Activated CD4-positive, alpha-beta memory T cell treated with anti-CD3 and anti-CD28 coated beads for 36 hours (primary cell): ENCODE measurements at regions not wholly inside any gene's neighbourhood (a gene's known extent, or its start where the extent isn't known, plus 50 kb on each side); places are given as distances from the start of the nearest gene placed in this dataset.

Source experiments
- CTCF ChIA-PET: fragments of 350-600 bp; sonication (Branson Sonifier 250); formaldehyde crosslinking; loops from one replicate; lab custom pipeline; 2021; ENCODE audit warnings: antibody characterized with exemption, inconsistent platforms; lab: Charles Lee
- POLR2A ChIA-PET: fragments of 350-600 bp; sonication (Branson Sonifier 250); formaldehyde crosslinking; loops from one replicate; lab custom pipeline; 2021; ENCODE audit warnings: antibody characterized with exemption; lab: Charles Lee
- DNase-seq: peaks from one replicate; pipeline ENCODE4 v3.0.0-alpha.2; 2020
- H3K27ac Mint-ChIP-seq: one replicate; pipeline ENCODE4 v1.8.0; 2021; ENCODE audit warnings: mixed read lengths
- H3K27me3 Mint-ChIP-seq: one replicate; pipeline ENCODE4 v1.8.0; 2021; ENCODE audit warnings: mixed read lengths
- H3K36me3 Mint-ChIP-seq: one replicate; pipeline ENCODE4 v1.8.0; 2021; ENCODE audit warnings: mixed read lengths
- H3K4me1 Mint-ChIP-seq: one replicate; pipeline ENCODE4 v1.8.0; 2021; ENCODE audit warnings: low read depth, mixed read lengths
- H3K4me3 Mint-ChIP-seq: one replicate; pipeline ENCODE4 v1.8.0; 2021; ENCODE audit warnings: mild to moderate bottlenecking, mixed read lengths
- H3K9me3 Mint-ChIP-seq: one replicate; pipeline ENCODE4 v1.8.0; 2021; ENCODE audit warnings: mixed read lengths
- intact Hi-C: fragments of 100-400 bp; cut with micrococcal nuclease; formaldehyde crosslinking; loops from one replicate; pipeline ENCODE4 v1.15.1; 2023

- ChIA-PET CTCF (no interaction called here), POLR2A (no interaction called here)
- H3K9me3 Mint-ChIP-seq: no peaks in the 10 kb centered on the region
- no peak for DNase-seq
- H3K4me1 Mint-ChIP-seq: no peaks in the 10 kb centered on the region
- H3K36me3 Mint-ChIP-seq: no peaks in the 10 kb centered on the region
- no peak overlapping the region for H3K27ac Mint-ChIP-seq
- intact Hi-C loops: no loop called here
- H3K27me3 Mint-ChIP-seq: peaks cover 48% of the 10 kb centered on the region
- no peak overlapping the region for H3K4me3 Mint-ChIP-seq
These were observed 164.1 kb upstream of the DIO3 start for GRCh38 chr14:101397206-101397605.

- CTCF ChIA-PET: no interaction called here
- Mint-ChIP-seq H3K4me3 (no peak overlapping the region), H3K9me3 (no peaks in the 10 kb centered on the region), H3K27ac (no peak overlapping the region), H3K36me3 (no peaks in the 10 kb centered on the region), H3K27me3 (peaks cover 54% of the 10 kb centered on the region), H3K4me1 (no peaks in the 10 kb centered on the region)
- no peak for DNase-seq
- intact Hi-C loops: no loop called here
- POLR2A ChIA-PET: no interaction called here
These were observed 163.3 kb upstream of the DIO3 start for GRCh38 chr14:101398011-101398410.

GRCh38 chr14:101399737-101400517 lies 161.4 kb upstream of the DIO3 start:
- Mint-ChIP-seq H3K4me1 (no peaks in the 10 kb centered on the region), H3K4me3 (no peak overlapping the region), H3K27ac (no peak overlapping the region), H3K27me3 (peaks cover 50% of the 10 kb centered on the region), H3K9me3 (no peaks in the 10 kb centered on the region), H3K36me3 (no peaks in the 10 kb centered on the region)
- no peak for DNase-seq
- ChIA-PET CTCF (no interaction called here), POLR2A (no interaction called here)
- intact Hi-C loops: no loop called here

GRCh38 chr14:101400830-101401229 lies 160.5 kb upstream of the DIO3 start:
- intact Hi-C loops: no loop called here
- no peak for DNase-seq
- H3K4me3 Mint-ChIP-seq: no peak overlapping the region
- H3K27me3 Mint-ChIP-seq: peaks cover 45% of the 10 kb centered on the region
- ChIA-PET POLR2A (no interaction called here), CTCF (no interaction called here)
- H3K27ac Mint-ChIP-seq: no peak overlapping the region
- H3K36me3 Mint-ChIP-seq: no peaks in the 10 kb centered on the region
- H3K9me3 Mint-ChIP-seq: no peaks in the 10 kb centered on the region
- H3K4me1 Mint-ChIP-seq: no peaks in the 10 kb centered on the region

- no peaks in the 10 kb centered on the region for H3K36me3 Mint-ChIP-seq
- H3K4me1 Mint-ChIP-seq: no peaks in the 10 kb centered on the region
- POLR2A ChIA-PET: no interaction called here
- H3K27ac Mint-ChIP-seq: no peak overlapping the region
- H3K9me3 Mint-ChIP-seq: no peaks in the 10 kb centered on the region
- CTCF ChIA-PET: no interaction called here
- no peak for DNase-seq
- intact Hi-C loops: no loop called here
- peaks cover 51% of the 10 kb centered on the region for H3K27me3 Mint-ChIP-seq
- no peak overlapping the region for H3K4me3 Mint-ChIP-seq
These were observed 158.2 kb upstream of the DIO3 start for GRCh38 chr14:101402936-101403660.

GRCh38 chr14:101404426-101405170 lies 156.7 kb upstream of the DIO3 start:
- Mint-ChIP-seq H3K27me3 (peaks cover 45% of the 10 kb centered on the region), H3K9me3 (no peaks in the 10 kb centered on the region), H3K4me3 (no peak overlapping the region), H3K4me1 (no peaks in the 10 kb centered on the region), H3K36me3 (no peaks in the 10 kb centered on the region), H3K27ac (no peak overlapping the region)
- ChIA-PET POLR2A (no interaction called here), CTCF (no interaction called here)
- intact Hi-C loops: no loop called here
- no peak for DNase-seq

GRCh38 chr14:101405171-101405883 lies 156.0 kb upstream of the DIO3 start:
- intact Hi-C loops: no loop called here
- ChIA-PET POLR2A (no interaction called here), CTCF (no interaction called here)
- Mint-ChIP-seq H3K9me3 (no peaks in the 10 kb centered on the region), H3K27ac (no peak overlapping the region), H3K36me3 (no peaks in the 10 kb centered on the region), H3K4me1 (peaks cover 3% of the 10 kb centered on the region), H3K27me3 (peaks cover 41% of the 10 kb centered on the region), H3K4me3 (no peak overlapping the region)
- no peak for DNase-seq

- Mint-ChIP-seq H3K27ac (no peak overlapping the region), H3K9me3 (no peaks in the 10 kb centered on the region), H3K4me1 (peaks cover 3% of the 10 kb centered on the region), H3K4me3 (no peak overlapping the region), H3K36me3 (no peaks in the 10 kb centered on the region), H3K27me3 (peaks cover 31% of the 10 kb centered on the region)
- CTCF ChIA-PET: no interaction called here
- no peak for DNase-seq
- intact Hi-C loops: no loop called here
- POLR2A ChIA-PET: no interaction called here
These were observed 154.4 kb upstream of the DIO3 start for GRCh38 chr14:101406921-101407320.

GRCh38 chr14:101407328-101407727 lies 154.0 kb upstream of the DIO3 start:
- Mint-ChIP-seq H3K36me3 (no peaks in the 10 kb centered on the region), H3K27ac (no peak overlapping the region), H3K9me3 (no peaks in the 10 kb centered on the region), H3K27me3 (peaks cover 35% of the 10 kb centered on the region), H3K4me3 (no peak overlapping the region), H3K4me1 (peaks cover 3% of the 10 kb centered on the region)
- ChIA-PET CTCF (no interaction called here), POLR2A (no interaction called here)
- no peak for DNase-seq
- intact Hi-C loops: no loop called here

GRCh38 chr14:101408077-101408831 lies 153.0 kb upstream of the DIO3 start:
- Mint-ChIP-seq H3K27me3 (peaks cover 29% of the 10 kb centered on the region), H3K36me3 (no peaks in the 10 kb centered on the region), H3K27ac (no peak overlapping the region), H3K9me3 (no peaks in the 10 kb centered on the region), H3K4me1 (peaks cover 3% of the 10 kb centered on the region), H3K4me3 (no peak overlapping the region)
- intact Hi-C loops: no loop called here
- POLR2A ChIA-PET: no interaction called here
- CTCF ChIA-PET: no interaction called here
- DNase-seq: no peak

GRCh38 chr14:101409006-101409543 lies 152.2 kb upstream of the DIO3 start:
- CTCF ChIA-PET: no interaction called here
- H3K4me1 Mint-ChIP-seq: peaks cover 3% of the 10 kb centered on the region
- intact Hi-C loops: no loop called here

More at GRCh38 chr14:101409006-101409543, 152.2 kb upstream of the DIO3 start:
- POLR2A ChIA-PET: no interaction called here
- Mint-ChIP-seq H3K4me3 (no peak overlapping the region), H3K9me3 (no peaks in the 10 kb centered on the region), H3K27me3 (peaks cover 31% of the 10 kb centered on the region), H3K27ac (no peak overlapping the region), H3K36me3 (no peaks in the 10 kb centered on the region)
- no peak for DNase-seq
